ENCODE measurements at regions not wholly inside any gene's neighbourhood (a gene's known extent, or its start where the extent isn't known, plus 50 kb on each side); places are given as distances from the start of the nearest gene placed in this dataset.

GRCh38 chr11:119863851-119864601 lies 135.0 kb upstream of the NECTIN1 start:
- Mint-ChIP-seq H3K27me3 (ENCODE audit: low read depth in 2 of 2) (peaks cover 20 to 28% of the 10 kb centered on the region in 2 donors), H3K4me1 (no peaks in the 10 kb centered on the region), H3K4me3 (no peak overlapping the region), H3K27ac (no peak overlapping the region), H3K36me3 (no peaks in the 10 kb centered on the region), H3K9me3 (no peaks in the 10 kb centered on the region)
- WGBS (ENCODE audit: insufficient coverage), result 66% methylated on average over 17 of the region's 17 CpGs
- no peak for TF ChIP-seq CTCF (IDR thresholded peaks at IDR 0.05)
- DNase-seq (no peak), ATAC-seq (no peak)
- no peaks in the 10 kb centered on the region for H3K4me1 ChIP-seq (ENCODE audit: control insufficient read depth, insufficient read depth, low read length)
- intact Hi-C loops (cut with micrococcal nuclease), result no loop called here
- no peaks in the 10 kb centered on the region for H3K9me3 ChIP-seq (ENCODE audit: control insufficient read depth, insufficient read depth, low read length)
- H3K27me3 ChIP-seq (ENCODE audit: control insufficient read depth, insufficient read depth, low read length), result peaks cover 4% of the 10 kb centered on the region
- H3K4me3 ChIP-seq (ENCODE audit: low read length), result no peak overlapping the region
- H3K36me3 ChIP-seq (ENCODE audit: control insufficient read depth, insufficient read depth, low read length), result no peaks in the 10 kb centered on the region
- no peak overlapping the region for H3K27ac ChIP-seq (ENCODE audit: low read length)

- ATAC-seq, result no peak
- Histone ChIP-seq H3K36me3 (ENCODE audit: control insufficient read depth, insufficient read depth, low read length) (no peaks in the 10 kb centered on the region), H3K9me3 (ENCODE audit: control insufficient read depth, insufficient read depth, low read length) (no peaks in the 10 kb centered on the region), H3K4me1 (ENCODE audit: control insufficient read depth, insufficient read depth, low read length) (no peaks in the 10 kb centered on the region), H3K27me3 (ENCODE audit: control insufficient read depth, insufficient read depth, low read length) (peaks cover 4% of the 10 kb centered on the region), H3K27ac (ENCODE audit: low read length) (no peak overlapping the region), H3K4me3 (ENCODE audit: low read length) (no peak overlapping the region)
- no peak overlapping the region for H3K27ac Mint-ChIP-seq
- H3K4me1 Mint-ChIP-seq, result no peaks in the 10 kb centered on the region
- no peak for DNase-seq
- no peaks in the 10 kb centered on the region for H3K9me3 Mint-ChIP-seq
- 92% methylated on average over 8 of the region's 8 CpGs for WGBS (ENCODE audit: insufficient coverage)
- intact Hi-C loops (cut with micrococcal nuclease), result no loop called here
- H3K27me3 Mint-ChIP-seq (ENCODE audit: low read depth in 2 of 2), result peaks cover 26 to 36% of the 10 kb centered on the region in 2 donors
- H3K4me3 Mint-ChIP-seq, result no peak overlapping the region
- H3K36me3 Mint-ChIP-seq, result no peaks in the 10 kb centered on the region
- no peak for TF ChIP-seq CTCF (IDR thresholded peaks at IDR 0.05)
Observed at GRCh38 chr11:119863236-119863635, 134.2 kb upstream of the NECTIN1 start.

- Mint-ChIP-seq H3K36me3 (no peaks in the 10 kb centered on the region), H3K4me1 (no peaks in the 10 kb centered on the region), H3K27ac (no peak overlapping the region), H3K27me3 (ENCODE audit: low read depth in 2 of 2) (peaks cover 31 to 34% of the 10 kb centered on the region in 2 donors), H3K9me3 (no peaks in the 10 kb centered on the region), H3K4me3 (no peak overlapping the region)
- TF ChIP-seq CTCF (IDR thresholded peaks at IDR 0.05), result no peak
- DNase-seq, result no peak
- Histone ChIP-seq H3K9me3 (ENCODE audit: control insufficient read depth, insufficient read depth, low read length) (no peaks in the 10 kb centered on the region), H3K4me1 (ENCODE audit: control insufficient read depth, insufficient read depth, low read length) (no peaks in the 10 kb centered on the region), H3K4me3 (ENCODE audit: low read length) (no peak overlapping the region), H3K27ac (ENCODE audit: low read length) (no peak overlapping the region), H3K36me3 (ENCODE audit: control insufficient read depth, insufficient read depth, low read length) (no peaks in the 10 kb centered on the region), H3K27me3 (ENCODE audit: control insufficient read depth, insufficient read depth, low read length) (peaks cover 4% of the 10 kb centered on the region)
- ATAC-seq, result no peak
- intact Hi-C loops (cut with micrococcal nuclease), result no loop called here
- 67% methylated on average over 5 of the region's 5 CpGs for WGBS (ENCODE audit: insufficient coverage)
Observed at GRCh38 chr11:119861160-119861559, 132.2 kb upstream of the NECTIN1 start.

- TF ChIP-seq CTCF (IDR thresholded peaks at IDR 0.05), result no peak
- no peak for DNase-seq
- Histone ChIP-seq H3K27me3 (ENCODE audit: control insufficient read depth, insufficient read depth, low read length) (peaks cover 4% of the 10 kb centered on the region), H3K27ac (ENCODE audit: low read length) (no peak overlapping the region), H3K36me3 (ENCODE audit: control insufficient read depth, insufficient read depth, low read length) (no peaks in the 10 kb centered on the region), H3K4me3 (ENCODE audit: low read length) (no peak overlapping the region), H3K9me3 (ENCODE audit: control insufficient read depth, insufficient read depth, low read length) (no peaks in the 10 kb centered on the region), H3K4me1 (ENCODE audit: control insufficient read depth, insufficient read depth, low read length) (no peaks in the 10 kb centered on the region)
- no peak overlapping the region for H3K27ac Mint-ChIP-seq
- WGBS (ENCODE audit: insufficient coverage), result 70% methylated on average over 5 of the region's 5 CpGs
- H3K9me3 Mint-ChIP-seq, result no peaks in the 10 kb centered on the region
- H3K4me3 Mint-ChIP-seq, result no peak overlapping the region
- H3K27me3 Mint-ChIP-seq (ENCODE audit: low read depth in 2 of 2), result peaks cover 31 to 34% of the 10 kb centered on the region in 2 donors
- ATAC-seq, result no peak
- no peaks in the 10 kb centered on the region for H3K4me1 Mint-ChIP-seq
- H3K36me3 Mint-ChIP-seq, result no peaks in the 10 kb centered on the region
- intact Hi-C loops (cut with micrococcal nuclease), result no loop called here
Observed at GRCh38 chr11:119860561-119861094, 131.6 kb upstream of the NECTIN1 start.
